Left ventricle myocardium inferior (tissue), 1 donor: ENCODE measurements at regions not wholly inside any gene's neighbourhood (a gene's known extent, or its start where the extent isn't known, plus 50 kb on each side); places are given as distances from the start of the nearest gene placed in this dataset.
A peak's percentile ranks its signal among the peaks of the same experiment; 100 is the strongest.

Experiments used
- DNase-seq: peaks from one replicate; pipeline ENCODE4 v3.0.0-alpha.2; 2020
- H3K27ac ChIP-seq: fragments of 200-600 bp; replicated peaks from 2 replicates; pipeline ENCODE4 v1.8.0; 2021
- H3K27me3 ChIP-seq: fragments of 200-600 bp; 2 replicates; pipeline ENCODE4 v1.8.0; 2021; ENCODE audit warnings: low read depth
- H3K36me3 ChIP-seq: fragments of 200-600 bp; 2 replicates; pipeline ENCODE4 v1.8.0; 2021
- H3K4me1 ChIP-seq: fragments of 200-600 bp; 2 replicates; pipeline ENCODE4 v1.8.0; 2021
- H3K4me3 ChIP-seq: fragments of 200-600 bp; 2 replicates; pipeline ENCODE4 v1.8.0; 2021; ENCODE audit warnings: mild to moderate bottlenecking, moderate library complexity
- H3K9me3 ChIP-seq: fragments of 200-600 bp; replicated peaks from 2 replicates; pipeline ENCODE4 v1.8.0; 2021
- intact Hi-C: fragments of 100-400 bp; cut with micrococcal nuclease; formaldehyde crosslinking; loops from one replicate; pipeline ENCODE4 v1.11.0; 2022
- TF ChIP-seq, protein P1 (sequence below): fragments of 200-600 bp; IDR thresholded peaks from 2 replicates; pipeline ENCODE4 v1.8.0; 2021; ENCODE audit warnings: antibody characterized with exemption, mild to moderate bottlenecking, borderline replicate concordance
- donor health status: DM: no; HTN: yes; CAD: no; lungs with severe emphysema.

GRCh38 chr2:60054571-60055340, 498.7 kb downstream of the BCL11A start:
- DNase-seq, result peak; percentile 55
- TF ChIP-seq, protein P1, sequence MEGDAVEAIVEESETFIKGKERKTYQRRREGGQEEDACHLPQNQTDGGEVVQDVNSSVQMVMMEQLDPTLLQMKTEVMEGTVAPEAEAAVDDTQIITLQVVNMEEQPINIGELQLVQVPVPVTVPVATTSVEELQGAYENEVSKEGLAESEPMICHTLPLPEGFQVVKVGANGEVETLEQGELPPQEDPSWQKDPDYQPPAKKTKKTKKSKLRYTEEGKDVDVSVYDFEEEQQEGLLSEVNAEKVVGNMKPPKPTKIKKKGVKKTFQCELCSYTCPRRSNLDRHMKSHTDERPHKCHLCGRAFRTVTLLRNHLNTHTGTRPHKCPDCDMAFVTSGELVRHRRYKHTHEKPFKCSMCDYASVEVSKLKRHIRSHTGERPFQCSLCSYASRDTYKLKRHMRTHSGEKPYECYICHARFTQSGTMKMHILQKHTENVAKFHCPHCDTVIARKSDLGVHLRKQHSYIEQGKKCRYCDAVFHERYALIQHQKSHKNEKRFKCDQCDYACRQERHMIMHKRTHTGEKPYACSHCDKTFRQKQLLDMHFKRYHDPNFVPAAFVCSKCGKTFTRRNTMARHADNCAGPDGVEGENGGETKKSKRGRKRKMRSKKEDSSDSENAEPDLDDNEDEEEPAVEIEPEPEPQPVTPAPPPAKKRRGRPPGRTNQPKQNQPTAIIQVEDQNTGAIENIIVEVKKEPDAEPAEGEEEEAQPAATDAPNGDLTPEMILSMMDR, result no peak
- H3K9me3 ChIP-seq, result no peaks in the 10 kb centered on the region
- H3K27me3 ChIP-seq, result no peaks in the 10 kb centered on the region
- H3K4me3 ChIP-seq, result no peak overlapping the region
- no peaks in the 10 kb centered on the region for H3K36me3 ChIP-seq
- intact Hi-C loops, result no loop called here
- H3K4me1 ChIP-seq, result peaks cover 12% of the 10 kb centered on the region
- peak overlapping the region; percentile 82 for H3K27ac ChIP-seq

DNA sequence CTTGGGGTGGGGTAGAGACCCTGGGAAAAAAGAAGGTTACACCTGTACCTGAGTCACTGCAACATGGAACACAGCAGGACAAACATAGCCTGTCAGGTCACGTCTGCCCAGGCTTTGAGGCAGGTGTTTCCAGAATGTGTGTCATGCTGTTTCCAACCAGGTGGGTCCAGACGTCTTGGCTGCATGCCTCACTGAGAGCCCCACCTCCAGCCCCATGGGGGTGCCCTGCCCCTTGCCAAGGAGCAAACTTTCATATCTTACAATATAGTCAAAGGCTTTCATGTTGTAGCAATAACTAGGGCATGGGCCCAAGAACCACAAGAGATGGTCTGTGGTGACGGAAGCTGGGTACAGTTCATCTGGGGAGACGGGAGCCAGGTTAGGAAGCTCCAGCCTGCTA, 499.7 kb downstream of the BCL11A start:
- no peaks in the 10 kb centered on the region for H3K27me3 ChIP-seq
- no peak overlapping the region for H3K4me3 ChIP-seq
- no peak for DNase-seq
- H3K27ac ChIP-seq, result peak overlapping the region; percentile 82
- TF ChIP-seq, protein P1, result no peak
- peaks cover 12% of the 10 kb centered on the region for H3K4me1 ChIP-seq
- no peaks in the 10 kb centered on the region for H3K36me3 ChIP-seq
- intact Hi-C loops, result no loop called here
- no peaks in the 10 kb centered on the region for H3K9me3 ChIP-seq

- Histone ChIP-seq H3K27ac (no peak overlapping the region), H3K27me3 (no peaks in the 10 kb centered on the region), H3K36me3 (no peaks in the 10 kb centered on the region), H3K4me1 (peaks cover 24% of the 10 kb centered on the region), H3K9me3 (no peaks in the 10 kb centered on the region), H3K4me3 (no peak overlapping the region)
- TF ChIP-seq, protein P1, result no peak
- intact Hi-C loops, result no loop called here
- no peak for DNase-seq
These were observed 500.9 kb downstream of the BCL11A start for GRCh38 chr2:60052601-60053000.

- no peak overlapping the region for H3K27ac ChIP-seq
- intact Hi-C loops, result no loop called here
- no peak for DNase-seq
- H3K27me3 ChIP-seq, result no peaks in the 10 kb centered on the region
- no peaks in the 10 kb centered on the region for H3K9me3 ChIP-seq
- H3K4me1 ChIP-seq, result peaks cover 29% of the 10 kb centered on the region
- no peak overlapping the region for H3K4me3 ChIP-seq
- H3K36me3 ChIP-seq, result no peaks in the 10 kb centered on the region
- TF ChIP-seq, protein P1, result no peak
These were observed 501.5 kb downstream of the BCL11A start for GRCh38 chr2:60051991-60052390.

GRCh38 chr2:60047944-60048525, 505.4 kb downstream of the BCL11A start:
- H3K4me1 ChIP-seq, result peaks cover 17% of the 10 kb centered on the region
- peak; percentile 70 for DNase-seq
- no peak overlapping the region for H3K4me3 ChIP-seq
- peak overlapping the region; percentile 70 for H3K27ac ChIP-seq
- no peaks in the 10 kb centered on the region for H3K36me3 ChIP-seq
- TF ChIP-seq, protein P1, result no peak
- H3K27me3 ChIP-seq, result no peaks in the 10 kb centered on the region
- no peaks in the 10 kb centered on the region for H3K9me3 ChIP-seq
- intact Hi-C loops, result no loop called here
